GM12878 (cell line): ENCODE measurements at regions not wholly inside any gene's neighbourhood (a gene's known extent, or its start where the extent isn't known, plus 50 kb on each side); places are given as distances from the start of the nearest gene placed in this dataset.

Experiments used
- ATAC-seq: fragments of 200-7000 bp; cut with Tn5 transposase; 3 replicates; pipeline ENCODE4 v1.9.1; 2020; ENCODE audit warnings: mild to moderate bottlenecking, moderate library complexity
- BruUV-seq: library from RNA; stranded (reverse); fragments of 400-500 nt; replicated peaks from 2 replicates; lab custom pipeline; 2021; lab: Mats Ljungman, UMichigan
- CTCF ChIA-PET: fragments of 300-600 bp; sonication (Branson Sonifier 250); formaldehyde crosslinking; extraction: SDS; loops from one replicate; lab custom pipeline; 2021; ENCODE audit warnings: inconsistent platforms; lab: Yijun Ruan, JAX
- POLR2A ChIA-PET: fragments of 350-600 bp; formaldehyde crosslinking; extraction: SDS; loops from one replicate; lab custom pipeline; 2021; ENCODE audit warnings: inconsistent platforms; lab: Charles Lee
- RAD21 ChIA-PET: fragments of 300-600 bp; sonication (Branson Sonifier 250); formaldehyde crosslinking; loops from one replicate; lab custom pipeline; 2023; ENCODE audit warnings: antibody characterized with exemption; ENCODE audit not compliant: unreplicated experiment; lab: Charles Lee
- SMC1A ChIA-PET: fragments of 300-600 bp; sonication (Branson Sonifier 250); formaldehyde crosslinking; loops from one replicate; lab custom pipeline; 2023; ENCODE audit not compliant: unreplicated experiment, uncharacterized antibody; lab: Charles Lee
- DNase-seq: peaks from one replicate; pipeline ENCODE4 v3.0.0-alpha.2; 2011; ENCODE audit warnings: low read depth, low spot score
- FAIRE-seq: peaks from 3 replicates; lab custom pipeline; 2011; peaks lifted over from hg19 to GRCh38; lab: Jason Lieb, UNC
- H2AFZ ChIP-seq: 2 replicates; pipeline ENCODE4 v1.6.0; 2011; ENCODE audit warnings: low read depth, low read length, control low read depth; ENCODE audit not compliant: control insufficient read depth
- H3K27ac ChIP-seq: 2 replicates; pipeline ENCODE4 v1.5.1; 2011; ENCODE audit warnings: control low read depth; ENCODE audit not compliant: control insufficient read depth, insufficient read depth
- H3K27me3 ChIP-seq, 2 experiments: replicated peaks in 1 of 2; 2 replicates each; pipeline versions ENCODE4 v1.6.0 to v1.6.1; 2011; ENCODE audit warnings: low read length in 1 of 2; ENCODE audit not compliant: control insufficient read depth in 2 of 2, insufficient read depth in 2 of 2
- H3K36me3 ChIP-seq, 2 experiments: 2 replicates each; pipeline ENCODE4 v1.5.1; 2011; ENCODE audit warnings: low read length in 1 of 2; ENCODE audit not compliant: control insufficient read depth in 2 of 2, insufficient read depth in 2 of 2
- H3K4me1 ChIP-seq: 2 replicates; pipeline ENCODE4 v1.6.1; 2011; ENCODE audit warnings: mild to moderate bottlenecking, low read length, moderate library complexity, mixed read lengths; ENCODE audit not compliant: control insufficient read depth, insufficient read depth
- H3K4me2 ChIP-seq: 2 replicates; pipeline ENCODE4 v1.6.0; 2011; ENCODE audit warnings: control low read depth; ENCODE audit not compliant: control insufficient read depth, insufficient read depth
- H3K4me3 ChIP-seq: fragments of 200-600 bp; sonication (generic); 2 replicates; pipeline ENCODE4 v1.5.1; 2016
- H3K79me2 ChIP-seq: 2 replicates; pipeline ENCODE4 v1.6.0; 2011; ENCODE audit warnings: low read length; ENCODE audit not compliant: control insufficient read depth, insufficient read depth
- H3K9ac ChIP-seq: 2 replicates; pipeline ENCODE4 v1.8.0; 2011; ENCODE audit warnings: low read length, control low read depth, mixed read lengths; ENCODE audit not compliant: control insufficient read depth, insufficient read depth
- H3K9me3 ChIP-seq: replicated peaks from 3 replicates; pipeline ENCODE4 v1.5.1; 2011; ENCODE audit warnings: mild to moderate bottlenecking, low read length; ENCODE audit not compliant: control insufficient read depth, insufficient read depth
- H4K20me1 ChIP-seq: 2 replicates; pipeline ENCODE4 v1.6.0; 2011; ENCODE audit not compliant: control insufficient read depth, insufficient read depth
- CBX3 ChIP-seq: fragments of 200-600 bp; sonication (generic); IDR thresholded peaks from 2 replicates; pipeline ENCODE4 v1.6.1; 2016; ENCODE audit warnings: low read depth, borderline replicate concordance
- FOS ChIP-seq: IDR thresholded peaks from 3 replicates; pipeline ENCODE4 v1.6.1; 2011; ENCODE audit warnings: borderline replicate concordance; ENCODE audit not compliant: insufficient read length; ENCODE audit errors: extremely low read depth
- IRF5 ChIP-seq: fragments of 450-650 bp; IDR thresholded peaks from 2 replicates; pipeline ENCODE4 v1.6.1; 2017; ENCODE audit warnings: borderline replicate concordance
- MXI1 ChIP-seq: fragments of 150-350 bp; IDR thresholded peaks from 2 replicates; pipeline ENCODE4 v1.6.1; 2011; ENCODE audit warnings: low read depth, mild to moderate bottlenecking, inconsistent platforms, low read length, improper control_type of control experiment
- NKRF ChIP-seq: fragments of 450-650 bp; conservative IDR thresholded peaks from 2 replicates; pipeline ENCODE4 v1.6.1; 2017; ENCODE audit warnings: mild to moderate bottlenecking, moderate library complexity
- SREBF2 ChIP-seq: IDR thresholded peaks from 2 replicates; pipeline ENCODE4 v1.6.1; 2012; ENCODE audit warnings: mild to moderate bottlenecking, low read length
- SRF ChIP-seq, 2 experiments: IDR thresholded peaks; 2 replicates each; pipeline ENCODE4 v1.6.1; 2011; ENCODE audit warnings: low read depth in 2 of 2, low read length in 2 of 2, mild to moderate bottlenecking in 1 of 2, moderate library complexity in 1 of 2
- WGBS: methylation state at CpG from one replicate; pipeline ENCODE4 v1.1.6; 2016; ENCODE audit warnings: low lambda C conversion rate; ENCODE audit not compliant: insufficient replicate concordance, insufficient coverage; ENCODE audit errors: missing lambda C conversion rate; 5-methylcytosine and 5-hydroxymethylcytosine counted together
- in situ Hi-C: fragments of 300-500 bp; cut with MboI; formaldehyde crosslinking; loops from 9 replicates; pipeline ENCODE4 v1.14.3; 2018; ENCODE audit warnings: mixed read lengths
- intact Hi-C: fragments of 100-400 bp; cut with micrococcal nuclease; formaldehyde crosslinking; loops from one replicate; pipeline ENCODE4 v1.14.2; 2022; ENCODE audit not compliant: unreplicated experiment

- H4K20me1 ChIP-seq: no peaks in the 10 kb centered on the region
- POLR2A ChIA-PET: interaction anchor here (0.6 kb wide), 1 partner anchor 458 kb away, joined by 3 read pairs; no protein-coding TSS in a partner anchor
- no peak overlapping the region for H2AFZ ChIP-seq
- no TSS peak for BruUV-seq
- 28% methylated on average over 5 of the region's 5 CpGs for WGBS
- SMC1A ChIA-PET: no interaction called here
- RAD21 ChIA-PET: no interaction called here
- no peaks in the 10 kb centered on the region for H3K4me1 ChIP-seq
- no peak overlapping the region for H3K4me3 ChIP-seq
- no peak overlapping the region for H3K9ac ChIP-seq
- H3K36me3 ChIP-seq: no peaks in the 10 kb centered on the region
- CTCF ChIA-PET: no interaction called here
- in situ Hi-C loops (no loop called here), intact Hi-C loops (no loop called here)
- TF ChIP-seq CBX3 (no peak), MXI1 (no peak), SREBF2 (no peak), SRF (IDR thresholded peaks at IDR 0.05; ENCODE audit: low read depth in 2 of 2, low read length in 2 of 2) (no peak), NKRF (no peak), FOS (no peak), IRF5 (no peak)
- no peak overlapping the region for H3K27ac ChIP-seq
- H3K4me2 ChIP-seq: no peak overlapping the region
- DNase-seq (no peak), FAIRE-seq (no peak), ATAC-seq (no peak)
- H3K27me3 ChIP-seq: peaks cover 0 to 1% of the 10 kb centered on the region in 2 experiments; a peak in 2 of 4 replicates
- H3K9me3 ChIP-seq: no peaks in the 10 kb centered on the region
- H3K79me2 ChIP-seq: no peaks in the 10 kb centered on the region
Observed at GRCh38 chr15:69609776-69610175, 157.2 kb downstream of the RPLP1 start.
